Endothelial cell (in vitro differentiated cells): ENCODE measurements at regions not wholly inside any gene's neighbourhood (a gene's known extent, or its start where the extent isn't known, plus 50 kb on each side); places are given as distances from the start of the nearest gene placed in this dataset.

Experiments used
- DNase-seq: peaks from one replicate; pipeline ENCODE4 v3.0.0; 2021; ENCODE audit warnings: low spot score
- H3K27ac Mint-ChIP-seq: one replicate; pipeline ENCODE4 v1.8.0; 2021; ENCODE audit warnings: mixed read lengths, inconsistent platforms; ENCODE audit not compliant: unreplicated experiment
- H3K27me3 Mint-ChIP-seq: one replicate; pipeline ENCODE4 v1.8.0; 2021; ENCODE audit warnings: mild to moderate bottlenecking, moderate library complexity, mixed read lengths, inconsistent platforms; ENCODE audit not compliant: unreplicated experiment
- H3K36me3 Mint-ChIP-seq: one replicate; pipeline ENCODE4 v1.8.0; 2021; ENCODE audit warnings: mild to moderate bottlenecking, low read depth, mixed read lengths, inconsistent platforms; ENCODE audit not compliant: unreplicated experiment
- H3K4me1 Mint-ChIP-seq: one replicate; pipeline ENCODE4 v1.8.0; 2021; ENCODE audit warnings: mild to moderate bottlenecking, mixed read lengths, inconsistent platforms; ENCODE audit not compliant: unreplicated experiment
- H3K4me3 Mint-ChIP-seq: one replicate; pipeline ENCODE4 v1.8.0; 2021; ENCODE audit warnings: mild to moderate bottlenecking, mixed read lengths, inconsistent platforms; ENCODE audit not compliant: unreplicated experiment
- H3K9me3 Mint-ChIP-seq: one replicate; pipeline ENCODE4 v1.8.0; 2021; ENCODE audit warnings: mixed read lengths, inconsistent platforms; ENCODE audit not compliant: unreplicated experiment
- CTCF ChIP-seq: fragments of 200-600 bp; sonication (generic); IDR thresholded peaks from one replicate; pipeline ENCODE4 v1.5.0; 2021; ENCODE audit warnings: antibody characterized with exemption; ENCODE audit not compliant: unreplicated experiment

- Mint-ChIP-seq H3K36me3 (no peaks in the 10 kb centered on the region), H3K9me3 (no peaks in the 10 kb centered on the region), H3K4me3 (no peak overlapping the region), H3K27ac (no peak overlapping the region), H3K27me3 (peaks cover 5% of the 10 kb centered on the region), H3K4me1 (no peaks in the 10 kb centered on the region)
- DNase-seq, result no peak
- no peak for TF ChIP-seq CTCF
Observed at GRCh38 chr20:48149902-48150301, 364.6 kb upstream of the SULF2 start.

- H3K9me3 Mint-ChIP-seq, result no peaks in the 10 kb centered on the region
- no peak for TF ChIP-seq CTCF
- no peak overlapping the region for H3K27ac Mint-ChIP-seq
- DNase-seq, result no peak
- no peak overlapping the region for H3K4me3 Mint-ChIP-seq
- peaks cover 4% of the 10 kb centered on the region for H3K27me3 Mint-ChIP-seq
- H3K4me1 Mint-ChIP-seq, result no peaks in the 10 kb centered on the region
- H3K36me3 Mint-ChIP-seq, result no peaks in the 10 kb centered on the region
Observed at GRCh38 chr20:48148916-48149672, 363.8 kb upstream of the SULF2 start.

GRCh38 chr20:48148020-48148419 is 362.7 kb upstream of the SULF2 start:
- H3K9me3 Mint-ChIP-seq, result no peaks in the 10 kb centered on the region
- H3K27me3 Mint-ChIP-seq, result peaks cover 2% of the 10 kb centered on the region
- no peak for DNase-seq
- no peak overlapping the region for H3K4me3 Mint-ChIP-seq
- TF ChIP-seq CTCF, result no peak
- H3K4me1 Mint-ChIP-seq, result no peaks in the 10 kb centered on the region
- no peak overlapping the region for H3K27ac Mint-ChIP-seq
- no peaks in the 10 kb centered on the region for H3K36me3 Mint-ChIP-seq

- H3K9me3 Mint-ChIP-seq, result no peaks in the 10 kb centered on the region
- H3K27me3 Mint-ChIP-seq, result peaks cover 2% of the 10 kb centered on the region
- H3K27ac Mint-ChIP-seq, result no peak overlapping the region
- H3K36me3 Mint-ChIP-seq, result no peaks in the 10 kb centered on the region
- no peak for DNase-seq
- no peaks in the 10 kb centered on the region for H3K4me1 Mint-ChIP-seq
- no peak overlapping the region for H3K4me3 Mint-ChIP-seq
- no peak for TF ChIP-seq CTCF
Observed at GRCh38 chr20:48147311-48147710, 362.0 kb upstream of the SULF2 start.

- Mint-ChIP-seq H3K4me1 (no peaks in the 10 kb centered on the region), H3K4me3 (no peak overlapping the region), H3K9me3 (no peaks in the 10 kb centered on the region), H3K27ac (no peak overlapping the region), H3K36me3 (no peaks in the 10 kb centered on the region), H3K27me3 (peaks cover 2% of the 10 kb centered on the region)
- DNase-seq, result no peak
- TF ChIP-seq CTCF, result no peak
Observed at GRCh38 chr20:48146877-48147276, 361.6 kb upstream of the SULF2 start.
